WTC11 (cell line): ENCODE measurements at regions not wholly inside any gene's neighbourhood (a gene's known extent, or its start where the extent isn't known, plus 50 kb on each side); places are given as distances from the start of the nearest gene placed in this dataset.

Source experiments
- ATAC-seq: fragments of 200-7000 bp; cut with Tn5 transposase; 2 replicates; pipeline ENCODE4 v1.10.0; 2021; ENCODE audit warnings: mild to moderate bottlenecking, moderate library complexity
- CTCF ChIA-PET: fragments of 300-600 bp; sonication (Branson Sonifier 250); formaldehyde crosslinking; loops from one replicate; lab custom pipeline; 2021; ENCODE audit warnings: antibody characterized with exemption; lab: Charles Lee
- POLR2A ChIA-PET: fragments of 350-600 bp; sonication (Branson Sonifier 250); formaldehyde crosslinking; loops from one replicate; lab custom pipeline; 2021; ENCODE audit warnings: antibody characterized with exemption; lab: Charles Lee
- DNase-seq: peaks from one replicate; pipeline ENCODE4 v3.0.0; 2021; ENCODE audit warnings: low spot score
- H3K27ac Mint-ChIP-seq: 2 replicates; pipeline ENCODE4 v1.8.0; 2021; ENCODE audit warnings: mixed read lengths
- H3K27me3 Mint-ChIP-seq: 2 replicates; pipeline ENCODE4 v1.8.0; 2021; ENCODE audit warnings: low read depth, mild to moderate bottlenecking, moderate library complexity, mixed read lengths
- H3K36me3 Mint-ChIP-seq: 2 replicates; pipeline ENCODE4 v1.8.0; 2021; ENCODE audit warnings: mixed read lengths
- H3K4me1 Mint-ChIP-seq: 2 replicates; pipeline ENCODE4 v1.8.0; 2022; ENCODE audit warnings: mixed read lengths
- H3K4me3 Mint-ChIP-seq: 2 replicates; pipeline ENCODE4 v1.8.0; 2021; ENCODE audit warnings: mild to moderate bottlenecking, moderate library complexity, mixed read lengths
- H3K9me3 Mint-ChIP-seq: 2 replicates; pipeline ENCODE4 v1.8.0; 2021; ENCODE audit warnings: mixed read lengths
- CDX4 ChIP-seq: fragments of 250-450 bp; sonication (Bioruptor Pico); IDR thresholded peaks from 2 replicates; pipeline ENCODE4 v1.9.0; 2021; ENCODE audit warnings: moderate library complexity, mild to moderate bottlenecking, inconsistent platforms, borderline replicate concordance
- E2F4 ChIP-seq: sonication (generic); formaldehyde crosslinking; IDR thresholded peaks from 2 replicates; pipeline ENCODE4 v1.8.1; 2022; ENCODE audit warnings: low read depth, mild to moderate bottlenecking, moderate library complexity, missing genetic modification reagents, borderline replicate concordance
- ELF4 ChIP-seq: sonication (generic); formaldehyde crosslinking; IDR thresholded peaks from 2 replicates; pipeline ENCODE4 v1.8.1; 2022; ENCODE audit warnings: low read depth, mild to moderate bottlenecking, moderate library complexity, missing genetic modification reagents
- HMGA2 ChIP-seq: fragments of 250-450 bp; sonication (Bioruptor Pico); IDR thresholded peaks from 2 replicates; pipeline ENCODE4 v1.4.0; 2021; ENCODE audit warnings: mild to moderate bottlenecking, moderate library complexity
- JAZF1 ChIP-seq: fragments of 250-450 bp; sonication (Bioruptor Pico); IDR thresholded peaks from 2 replicates; pipeline ENCODE4 v1.9.0; 2021; ENCODE audit warnings: moderate library complexity, mild to moderate bottlenecking, inconsistent platforms
- KAT7 ChIP-seq: sonication (generic); formaldehyde crosslinking; IDR thresholded peaks from 2 replicates; pipeline ENCODE4 v1.8.1; 2023; ENCODE audit warnings: missing genetic modification reagents, mild to moderate bottlenecking, borderline replicate concordance
- NFE2L1 ChIP-seq: sonication (generic); formaldehyde crosslinking; IDR thresholded peaks from 2 replicates; pipeline ENCODE4 v1.8.1; 2023; ENCODE audit warnings: missing genetic modification reagents
- NR3C1 ChIP-seq: sonication (generic); formaldehyde crosslinking; conservative IDR thresholded peaks from 2 replicates; pipeline ENCODE4 v1.8.1; 2023; ENCODE audit warnings: low read depth, mild to moderate bottlenecking, missing genetic modification reagents
- SP1 ChIP-seq: sonication (generic); formaldehyde crosslinking; conservative IDR thresholded peaks from 2 replicates; pipeline ENCODE4 v1.8.1; 2022; ENCODE audit warnings: missing genetic modification reagents
- TEAD1 ChIP-seq: sonication (generic); formaldehyde crosslinking; IDR thresholded peaks from 2 replicates; pipeline ENCODE4 v1.8.0; 2022; ENCODE audit warnings: mild to moderate bottlenecking, missing genetic modification reagents
- TEAD4 ChIP-seq: sonication (generic); formaldehyde crosslinking; IDR thresholded peaks from 2 replicates; pipeline ENCODE4 v1.8.0; 2022; ENCODE audit warnings: mild to moderate bottlenecking, missing genetic modification reagents
- ZBTB21 ChIP-seq: sonication (generic); formaldehyde crosslinking; IDR thresholded peaks from 2 replicates; pipeline ENCODE4 v1.8.1; 2023; ENCODE audit warnings: mild to moderate bottlenecking, missing genetic modification reagents, borderline replicate concordance
- ZNF281 ChIP-seq: sonication (generic); formaldehyde crosslinking; IDR thresholded peaks from 2 replicates; pipeline ENCODE4 v1.8.0; 2023; ENCODE audit warnings: mild to moderate bottlenecking, missing genetic modification reagents
- ZNF416 ChIP-seq: fragments of 250-450 bp; sonication (Bioruptor Pico); IDR thresholded peaks from 2 replicates; pipeline ENCODE4 v1.9.0; 2021; ENCODE audit warnings: mild to moderate bottlenecking, inconsistent platforms
- ZNF671 ChIP-seq: fragments of 250-450 bp; sonication (Bioruptor Pico); IDR thresholded peaks from 2 replicates; pipeline ENCODE4 v1.8.0; 2021; ENCODE audit warnings: mild to moderate bottlenecking
- TF ChIP-seq, protein P1 (sequence below): sonication (generic); formaldehyde crosslinking; IDR thresholded peaks from 2 replicates; pipeline ENCODE4 v1.8.1; 2023; ENCODE audit warnings: mild to moderate bottlenecking, missing genetic modification reagents, moderate library complexity
- TF ChIP-seq, protein P2 (sequence below): sonication (generic); formaldehyde crosslinking; IDR thresholded peaks from 2 replicates; pipeline ENCODE4 v1.8.1; 2023; ENCODE audit warnings: mild to moderate bottlenecking, missing genetic modification reagents, borderline replicate concordance
- TF ChIP-seq, protein P3 (sequence below): fragments of 250-450 bp; sonication (Bioruptor Pico); conservative IDR thresholded peaks from 2 replicates; pipeline ENCODE4 v1.9.0; 2021; ENCODE audit warnings: mild to moderate bottlenecking
- TF ChIP-seq, protein P4 (sequence below): fragments of 250-450 bp; sonication (Bioruptor Pico); IDR thresholded peaks from 2 replicates; pipeline ENCODE4 v1.9.0; 2021; ENCODE audit warnings: mild to moderate bottlenecking, borderline replicate concordance
- TF ChIP-seq, protein P5 (sequence below): sonication (generic); formaldehyde crosslinking; IDR thresholded peaks from 2 replicates; pipeline ENCODE4 v1.8.1; 2023; ENCODE audit warnings: mild to moderate bottlenecking, moderate library complexity, missing genetic modification reagents

GRCh38 chr11:27773884-27774283 lies 73.6 kb upstream of the BDNF start (continued):
- no peak for TF ChIP-seq NR3C1
- TF ChIP-seq, protein P1, sequence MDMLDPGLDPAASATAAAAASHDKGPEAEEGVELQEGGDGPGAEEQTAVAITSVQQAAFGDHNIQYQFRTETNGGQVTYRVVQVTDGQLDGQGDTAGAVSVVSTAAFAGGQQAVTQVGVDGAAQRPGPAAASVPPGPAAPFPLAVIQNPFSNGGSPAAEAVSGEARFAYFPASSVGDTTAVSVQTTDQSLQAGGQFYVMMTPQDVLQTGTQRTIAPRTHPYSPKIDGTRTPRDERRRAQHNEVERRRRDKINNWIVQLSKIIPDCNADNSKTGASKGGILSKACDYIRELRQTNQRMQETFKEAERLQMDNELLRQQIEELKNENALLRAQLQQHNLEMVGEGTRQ: no peak
- no peak for TF ChIP-seq JAZF1 (CRISPR knock-in tag)
- no peak for TF ChIP-seq ZNF281
- TF ChIP-seq, protein P2, sequence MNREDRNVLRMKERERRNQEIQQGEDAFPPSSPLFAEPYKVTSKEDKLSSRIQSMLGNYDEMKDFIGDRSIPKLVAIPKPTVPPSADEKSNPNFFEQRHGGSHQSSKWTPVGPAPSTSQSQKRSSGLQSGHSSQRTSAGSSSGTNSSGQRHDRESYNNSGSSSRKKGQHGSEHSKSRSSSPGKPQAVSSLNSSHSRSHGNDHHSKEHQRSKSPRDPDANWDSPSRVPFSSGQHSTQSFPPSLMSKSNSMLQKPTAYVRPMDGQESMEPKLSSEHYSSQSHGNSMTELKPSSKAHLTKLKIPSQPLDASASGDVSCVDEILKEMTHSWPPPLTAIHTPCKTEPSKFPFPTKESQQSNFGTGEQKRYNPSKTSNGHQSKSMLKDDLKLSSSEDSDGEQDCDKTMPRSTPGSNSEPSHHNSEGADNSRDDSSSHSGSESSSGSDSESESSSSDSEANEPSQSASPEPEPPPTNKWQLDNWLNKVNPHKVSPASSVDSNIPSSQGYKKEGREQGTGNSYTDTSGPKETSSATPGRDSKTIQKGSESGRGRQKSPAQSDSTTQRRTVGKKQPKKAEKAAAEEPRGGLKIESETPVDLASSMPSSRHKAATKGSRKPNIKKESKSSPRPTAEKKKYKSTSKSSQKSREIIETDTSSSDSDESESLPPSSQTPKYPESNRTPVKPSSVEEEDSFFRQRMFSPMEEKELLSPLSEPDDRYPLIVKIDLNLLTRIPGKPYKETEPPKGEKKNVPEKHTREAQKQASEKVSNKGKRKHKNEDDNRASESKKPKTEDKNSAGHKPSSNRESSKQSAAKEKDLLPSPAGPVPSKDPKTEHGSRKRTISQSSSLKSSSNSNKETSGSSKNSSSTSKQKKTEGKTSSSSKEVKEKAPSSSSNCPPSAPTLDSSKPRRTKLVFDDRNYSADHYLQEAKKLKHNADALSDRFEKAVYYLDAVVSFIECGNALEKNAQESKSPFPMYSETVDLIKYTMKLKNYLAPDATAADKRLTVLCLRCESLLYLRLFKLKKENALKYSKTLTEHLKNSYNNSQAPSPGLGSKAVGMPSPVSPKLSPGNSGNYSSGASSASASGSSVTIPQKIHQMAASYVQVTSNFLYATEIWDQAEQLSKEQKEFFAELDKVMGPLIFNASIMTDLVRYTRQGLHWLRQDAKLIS: no peak
- TF ChIP-seq SP1 (CRISPR knock-in tag): no peak
- no peak for TF ChIP-seq ELF4 (CRISPR knock-in tag)

GRCh38 chr11:27771516-27771915 lies 71.3 kb upstream of the BDNF start:
- POLR2A ChIA-PET: no interaction called here
- Mint-ChIP-seq H3K27me3 (peaks cover 35% of the 10 kb centered on the region), H3K36me3 (no peaks in the 10 kb centered on the region), H3K9me3 (peaks cover 19% of the 10 kb centered on the region), H3K4me3 (no peak overlapping the region), H3K4me1 (no peaks in the 10 kb centered on the region), H3K27ac (no peak overlapping the region)
- DNase-seq: no peak
- ATAC-seq: no peak
- CTCF ChIA-PET: no interaction called here
- TF ChIP-seq HMGA2 (no peak), ZNF671 (CRISPR knock-in tag) (no peak), ZNF416 (no peak), KAT7 (CRISPR knock-in tag) (no peak), E2F4 (CRISPR knock-in tag) (no peak), CDX4 (CRISPR knock-in tag) (no peak), TEAD4 (CRISPR knock-in tag) (no peak), ZBTB21 (no peak), NFE2L1 (CRISPR knock-in tag) (no peak), TEAD1 (CRISPR knock-in tag) (no peak)
- TF ChIP-seq, protein P3, sequence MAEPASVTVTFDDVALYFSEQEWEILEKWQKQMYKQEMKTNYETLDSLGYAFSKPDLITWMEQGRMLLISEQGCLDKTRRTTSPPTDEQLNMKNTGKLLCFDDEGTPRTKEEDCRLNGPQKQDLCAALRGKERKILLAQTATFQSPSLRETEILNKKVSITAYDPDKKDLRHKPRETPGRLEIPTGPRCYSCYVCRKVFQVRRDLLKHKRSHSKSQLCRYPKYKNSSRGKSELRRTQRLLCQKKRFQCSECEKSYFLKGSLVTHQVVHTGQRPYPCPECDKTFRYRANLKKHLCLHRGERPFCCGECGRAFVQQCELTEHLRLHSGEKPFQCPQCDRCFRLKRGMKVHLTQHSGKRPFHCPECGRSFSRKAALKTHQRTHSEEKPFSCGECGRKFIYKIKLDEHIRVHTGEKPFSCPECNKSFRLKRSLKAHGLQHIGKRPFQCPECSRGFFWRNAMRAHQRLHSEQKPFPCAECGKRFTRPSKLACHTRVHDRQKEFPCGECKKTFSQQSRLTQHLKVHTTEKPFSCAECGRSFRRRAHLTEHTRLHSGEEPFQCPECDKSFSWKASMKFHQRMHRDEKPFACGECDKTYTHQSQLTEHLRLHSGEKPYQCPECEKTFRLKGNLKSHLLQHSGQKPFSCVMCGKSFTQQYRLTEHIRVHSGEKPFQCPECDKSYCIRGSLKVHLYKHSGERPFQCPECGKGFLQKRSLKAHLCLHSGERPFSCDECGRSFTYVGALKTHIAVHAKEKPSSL (CRISPR knock-in tag): no peak
- TF ChIP-seq, protein P4, sequence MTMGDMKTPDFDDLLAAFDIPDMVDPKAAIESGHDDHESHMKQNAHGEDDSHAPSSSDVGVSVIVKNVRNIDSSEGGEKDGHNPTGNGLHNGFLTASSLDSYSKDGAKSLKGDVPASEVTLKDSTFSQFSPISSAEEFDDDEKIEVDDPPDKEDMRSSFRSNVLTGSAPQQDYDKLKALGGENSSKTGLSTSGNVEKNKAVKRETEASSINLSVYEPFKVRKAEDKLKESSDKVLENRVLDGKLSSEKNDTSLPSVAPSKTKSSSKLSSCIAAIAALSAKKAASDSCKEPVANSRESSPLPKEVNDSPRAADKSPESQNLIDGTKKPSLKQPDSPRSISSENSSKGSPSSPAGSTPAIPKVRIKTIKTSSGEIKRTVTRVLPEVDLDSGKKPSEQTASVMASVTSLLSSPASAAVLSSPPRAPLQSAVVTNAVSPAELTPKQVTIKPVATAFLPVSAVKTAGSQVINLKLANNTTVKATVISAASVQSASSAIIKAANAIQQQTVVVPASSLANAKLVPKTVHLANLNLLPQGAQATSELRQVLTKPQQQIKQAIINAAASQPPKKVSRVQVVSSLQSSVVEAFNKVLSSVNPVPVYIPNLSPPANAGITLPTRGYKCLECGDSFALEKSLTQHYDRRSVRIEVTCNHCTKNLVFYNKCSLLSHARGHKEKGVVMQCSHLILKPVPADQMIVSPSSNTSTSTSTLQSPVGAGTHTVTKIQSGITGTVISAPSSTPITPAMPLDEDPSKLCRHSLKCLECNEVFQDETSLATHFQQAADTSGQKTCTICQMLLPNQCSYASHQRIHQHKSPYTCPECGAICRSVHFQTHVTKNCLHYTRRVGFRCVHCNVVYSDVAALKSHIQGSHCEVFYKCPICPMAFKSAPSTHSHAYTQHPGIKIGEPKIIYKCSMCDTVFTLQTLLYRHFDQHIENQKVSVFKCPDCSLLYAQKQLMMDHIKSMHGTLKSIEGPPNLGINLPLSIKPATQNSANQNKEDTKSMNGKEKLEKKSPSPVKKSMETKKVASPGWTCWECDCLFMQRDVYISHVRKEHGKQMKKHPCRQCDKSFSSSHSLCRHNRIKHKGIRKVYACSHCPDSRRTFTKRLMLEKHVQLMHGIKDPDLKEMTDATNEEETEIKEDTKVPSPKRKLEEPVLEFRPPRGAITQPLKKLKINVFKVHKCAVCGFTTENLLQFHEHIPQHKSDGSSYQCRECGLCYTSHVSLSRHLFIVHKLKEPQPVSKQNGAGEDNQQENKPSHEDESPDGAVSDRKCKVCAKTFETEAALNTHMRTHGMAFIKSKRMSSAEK (CRISPR knock-in tag): no peak
- TF ChIP-seq, protein P5, sequence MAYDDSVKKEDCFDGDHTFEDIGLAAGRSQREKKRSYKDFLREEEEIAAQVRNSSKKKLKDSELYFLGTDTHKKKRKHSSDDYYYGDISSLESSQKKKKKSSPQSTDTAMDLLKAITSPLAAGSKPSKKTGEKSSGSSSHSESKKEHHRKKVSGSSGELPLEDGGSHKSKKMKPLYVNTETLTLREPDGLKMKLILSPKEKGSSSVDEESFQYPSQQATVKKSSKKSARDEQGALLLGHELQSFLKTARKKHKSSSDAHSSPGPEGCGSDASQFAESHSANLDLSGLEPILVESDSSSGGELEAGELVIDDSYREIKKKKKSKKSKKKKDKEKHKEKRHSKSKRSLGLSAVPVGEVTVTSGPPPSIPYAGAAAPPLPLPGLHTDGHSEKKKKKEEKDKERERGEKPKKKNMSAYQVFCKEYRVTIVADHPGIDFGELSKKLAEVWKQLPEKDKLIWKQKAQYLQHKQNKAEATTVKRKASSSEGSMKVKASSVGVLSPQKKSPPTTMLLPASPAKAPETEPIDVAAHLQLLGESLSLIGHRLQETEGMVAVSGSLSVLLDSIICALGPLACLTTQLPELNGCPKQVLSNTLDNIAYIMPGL (CRISPR knock-in tag): no peak
